Bronchial epithelial cell (primary cell): ENCODE measurements at regions not wholly inside any gene's neighbourhood (a gene's known extent, or its start where the extent isn't known, plus 50 kb on each side); places are given as distances from the start of the nearest gene placed in this dataset.

ENCODE experiments used
- DNase-seq: peaks from one replicate; pipeline ENCODE4 v3.0.0-alpha.2; 2010; ENCODE audit warnings: low read depth
- FAIRE-seq: peaks from 2 replicates; lab custom pipeline; 2011; peaks lifted over from hg19 to GRCh38; lab: Jason Lieb, UNC
- H3K27me3 ChIP-seq: 2 replicates; pipeline ENCODE4 v1.5.1; 2011; ENCODE audit warnings: low read length; ENCODE audit not compliant: control insufficient read depth, insufficient read depth
- H3K36me3 ChIP-seq: 2 replicates; pipeline ENCODE4 v1.5.1; 2011; ENCODE audit warnings: low read length; ENCODE audit not compliant: control insufficient read depth, insufficient read depth
- H3K4me3 ChIP-seq: 2 replicates; pipeline ENCODE4 v1.5.1; 2011; ENCODE audit warnings: mild to moderate bottlenecking, low read depth, low read length, control low read depth
- CTCF ChIP-seq: IDR thresholded peaks from 2 replicates; pipeline ENCODE4 v1.5.1; 2011; ENCODE audit warnings: mild to moderate bottlenecking, moderate library complexity, low read length, control low read depth, inconsistent platforms; ENCODE audit not compliant: insufficient read depth, severe bottlenecking

GRCh38 chr3:154060238-154061000 lies 60.8 kb upstream of the ARHGEF26 start:
- DNase-seq (peak; percentile 89), FAIRE-seq (no peak)
- no peak overlapping the region for H3K4me3 ChIP-seq
- H3K27me3 ChIP-seq: no peaks in the 10 kb centered on the region
- no peaks in the 10 kb centered on the region for H3K36me3 ChIP-seq
- TF ChIP-seq CTCF: no peak

GRCh38 chr3:154061001-154061370 lies 60.2 kb upstream of the ARHGEF26 start:
- FAIRE-seq: no peak
- no peak overlapping the region for H3K4me3 ChIP-seq
- no peaks in the 10 kb centered on the region for H3K27me3 ChIP-seq
- DNase-seq: no peak
- no peak for TF ChIP-seq CTCF
- no peaks in the 10 kb centered on the region for H3K36me3 ChIP-seq

GRCh38 chr3:154062513-154062912 lies 58.7 kb upstream of the ARHGEF26 start:
- no peak for DNase-seq
- TF ChIP-seq CTCF: no peak

GRCh38 chr3:154071146-154071545 lies 50.0 kb upstream of the ARHGEF26 start:
- DNase-seq (peak; percentile 52), FAIRE-seq (no peak)
- no peak overlapping the region for H3K4me3 ChIP-seq
- H3K36me3 ChIP-seq: no peaks in the 10 kb centered on the region
- no peaks in the 10 kb centered on the region for H3K27me3 ChIP-seq
- TF ChIP-seq CTCF: no peak

More at GRCh38 chr3:154062513-154062912, 58.7 kb upstream of the ARHGEF26 start:
- no peak for FAIRE-seq
- H3K36me3 ChIP-seq: no peaks in the 10 kb centered on the region
- no peaks in the 10 kb centered on the region for H3K27me3 ChIP-seq
- no peak overlapping the region for H3K4me3 ChIP-seq
